GM12891 (cell line): ENCODE measurements at regions not wholly inside any gene's neighbourhood (a gene's known extent, or its start where the extent isn't known, plus 50 kb on each side); places are given as distances from the start of the nearest gene placed in this dataset.

Source experiments
- PAX5 ChIP-seq: IDR thresholded peaks from 2 replicates; pipeline ENCODE4 v1.6.1; 2011; ENCODE audit warnings: low read length, moderate library complexity, mild to moderate bottlenecking; ENCODE audit not compliant: insufficient read depth, severe bottlenecking
- POLR2A ChIP-seq: IDR thresholded peaks from 2 replicates; pipeline ENCODE4 v1.6.1; 2011; ENCODE audit warnings: low read depth, low read length, control low read depth
- POLR2AphosphoS5 ChIP-seq: IDR thresholded peaks from 2 replicates; pipeline ENCODE4 v1.6.1; 2011; ENCODE audit warnings: low read depth, low read length, control low read depth
- POU2F2 ChIP-seq: IDR thresholded peaks from 2 replicates; pipeline ENCODE4 v1.6.1; 2011; ENCODE audit warnings: low read depth, mild to moderate bottlenecking, control low read depth, low read length, moderate library complexity
- SPI1 ChIP-seq: IDR thresholded peaks from 2 replicates; pipeline ENCODE4 v1.6.1; 2011; ENCODE audit warnings: low read depth, low read length, control low read depth
- TAF1 ChIP-seq: IDR thresholded peaks from 2 replicates; pipeline ENCODE4 v1.6.1; 2011; ENCODE audit warnings: low read depth, low read length, control low read depth

DNA sequence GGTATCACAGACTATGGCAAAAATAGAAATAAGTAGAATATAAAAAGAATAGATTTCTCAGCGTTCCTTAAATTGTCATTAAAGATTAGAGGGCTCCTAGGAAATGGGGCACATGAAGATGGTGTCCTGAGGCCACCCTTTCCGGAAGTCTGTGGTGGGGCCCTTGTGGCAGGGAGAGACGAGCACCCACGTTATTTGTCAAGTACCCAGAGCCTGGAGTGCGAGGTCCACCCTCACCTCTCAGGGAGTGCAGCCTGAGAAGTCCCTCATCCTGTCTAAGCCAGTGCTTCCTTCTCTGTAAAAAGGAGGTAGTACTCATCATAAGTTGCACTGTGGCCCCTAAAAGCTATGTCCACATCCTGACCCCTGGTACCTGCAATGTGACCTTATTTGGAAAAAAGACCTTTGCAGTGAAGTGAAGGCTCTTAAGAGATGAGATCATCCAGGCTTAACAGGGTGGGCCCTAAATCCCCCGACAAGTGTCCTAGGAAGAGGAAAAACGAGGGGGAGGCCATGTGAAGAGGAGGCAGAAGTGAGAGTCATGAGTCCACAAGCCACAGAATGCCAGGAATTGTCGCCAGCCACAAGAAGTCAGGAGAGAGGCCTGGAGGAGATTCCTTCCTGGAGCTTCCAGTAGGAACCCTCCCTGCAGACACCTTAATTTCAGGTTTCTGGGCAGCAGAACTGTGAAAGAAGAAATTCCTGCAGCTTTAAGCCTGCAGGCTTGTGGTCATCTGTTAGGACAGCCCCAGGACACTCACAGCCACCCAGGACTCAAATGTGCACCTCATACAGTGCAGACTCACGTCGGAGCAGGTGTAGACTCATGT lies 76.8 kb upstream of the CCND1 start:
- no peak for TF ChIP-seq TAF1
- no peak for TF ChIP-seq POLR2AphosphoS5
- TF ChIP-seq POLR2A = no peak
- no peak for TF ChIP-seq PAX5
- TF ChIP-seq SPI1 = no peak
- TF ChIP-seq POU2F2 = no peak
